C4-2B (cell line): ENCODE measurements at regions not wholly inside any gene's neighbourhood (a gene's known extent, or its start where the extent isn't known, plus 50 kb on each side); places are given as distances from the start of the nearest gene placed in this dataset.

Experiments used
- CTCF ChIP-seq: fragments of 450-650 bp; conservative IDR thresholded peaks from 2 replicates; pipeline ENCODE4 v1.5.1; 2017; ENCODE audit warnings: mild to moderate bottlenecking
- ZFX ChIP-seq: fragments of 450-650 bp; IDR thresholded peaks from 2 replicates; pipeline ENCODE4 v1.6.1; 2017

- TF ChIP-seq CTCF (no peak), ZFX (no peak)
Measured at GRCh38 chr14:76638841-76639240, 122.4 kb upstream of the VASH1 start.
